ENCODE measurements at regions not wholly inside any gene's neighbourhood (a gene's known extent, or its start where the extent isn't known, plus 50 kb on each side); places are given as distances from the start of the nearest gene placed in this dataset.

DNA sequence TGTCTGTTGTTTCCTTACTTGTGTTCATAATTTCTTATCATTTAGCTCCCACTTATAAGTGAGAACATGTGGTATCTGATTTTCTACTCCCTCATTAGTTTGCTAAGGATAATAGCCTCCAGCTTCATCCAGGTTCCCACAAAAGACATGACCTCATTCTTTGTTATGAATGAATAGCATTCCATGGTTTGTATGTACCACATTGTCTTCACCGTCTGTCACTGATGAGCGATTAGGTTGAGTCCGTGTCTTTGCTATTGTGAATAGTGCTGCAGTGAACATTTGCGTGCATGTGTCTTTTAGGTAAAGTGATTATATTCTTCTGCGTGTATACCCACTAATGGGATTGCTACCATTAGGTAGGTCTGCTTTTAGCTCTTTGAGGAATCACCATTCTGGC is 624.3 kb upstream of the EPHA5 start:
- no peak for TF ChIP-seq ZNF567 (CRISPR knock-in tag; IDR thresholded peaks at IDR 0.05; ENCODE audit: borderline replicate concordance)
- TF ChIP-seq RARA (CRISPR knock-in tag; IDR thresholded peaks at IDR 0.05), result no peak
- no peak for TF ChIP-seq POLR2A (IDR thresholded peaks at IDR 0.05; ENCODE audit: insufficient read depth in 1 of 2, low read depth in 2 of 2, low read length in 2 of 2)
- TF ChIP-seq, protein P1, sequence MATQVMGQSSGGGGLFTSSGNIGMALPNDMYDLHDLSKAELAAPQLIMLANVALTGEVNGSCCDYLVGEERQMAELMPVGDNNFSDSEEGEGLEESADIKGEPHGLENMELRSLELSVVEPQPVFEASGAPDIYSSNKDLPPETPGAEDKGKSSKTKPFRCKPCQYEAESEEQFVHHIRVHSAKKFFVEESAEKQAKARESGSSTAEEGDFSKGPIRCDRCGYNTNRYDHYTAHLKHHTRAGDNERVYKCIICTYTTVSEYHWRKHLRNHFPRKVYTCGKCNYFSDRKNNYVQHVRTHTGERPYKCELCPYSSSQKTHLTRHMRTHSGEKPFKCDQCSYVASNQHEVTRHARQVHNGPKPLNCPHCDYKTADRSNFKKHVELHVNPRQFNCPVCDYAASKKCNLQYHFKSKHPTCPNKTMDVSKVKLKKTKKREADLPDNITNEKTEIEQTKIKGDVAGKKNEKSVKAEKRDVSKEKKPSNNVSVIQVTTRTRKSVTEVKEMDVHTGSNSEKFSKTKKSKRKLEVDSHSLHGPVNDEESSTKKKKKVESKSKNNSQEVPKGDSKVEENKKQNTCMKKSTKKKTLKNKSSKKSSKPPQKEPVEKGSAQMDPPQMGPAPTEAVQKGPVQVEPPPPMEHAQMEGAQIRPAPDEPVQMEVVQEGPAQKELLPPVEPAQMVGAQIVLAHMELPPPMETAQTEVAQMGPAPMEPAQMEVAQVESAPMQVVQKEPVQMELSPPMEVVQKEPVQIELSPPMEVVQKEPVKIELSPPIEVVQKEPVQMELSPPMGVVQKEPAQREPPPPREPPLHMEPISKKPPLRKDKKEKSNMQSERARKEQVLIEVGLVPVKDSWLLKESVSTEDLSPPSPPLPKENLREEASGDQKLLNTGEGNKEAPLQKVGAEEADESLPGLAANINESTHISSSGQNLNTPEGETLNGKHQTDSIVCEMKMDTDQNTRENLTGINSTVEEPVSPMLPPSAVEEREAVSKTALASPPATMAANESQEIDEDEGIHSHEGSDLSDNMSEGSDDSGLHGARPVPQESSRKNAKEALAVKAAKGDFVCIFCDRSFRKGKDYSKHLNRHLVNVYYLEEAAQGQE (IDR thresholded peaks at IDR 0.05; ENCODE audit: borderline replicate concordance in 1 of 2, low read depth in 1 of 2, low read length in 2 of 2), result no peak
- no peak for TF ChIP-seq EZH2 (conservative IDR thresholded peaks at IDR 0.05; ENCODE audit: low read depth, low read length)

Data from HepG2 (cell line).